WTC11 (cell line): ENCODE measurements at regions not wholly inside any gene's neighbourhood (a gene's known extent, or its start where the extent isn't known, plus 50 kb on each side); places are given as distances from the start of the nearest gene placed in this dataset.

Experiments used
- ATAC-seq: fragments of 200-7000 bp; cut with Tn5 transposase; 2 replicates; pipeline ENCODE4 v1.10.0; 2021; ENCODE audit warnings: mild to moderate bottlenecking, moderate library complexity
- CTCF ChIA-PET: fragments of 300-600 bp; sonication (Branson Sonifier 250); formaldehyde crosslinking; loops from one replicate; lab custom pipeline; 2021; ENCODE audit warnings: antibody characterized with exemption; lab: Charles Lee
- POLR2A ChIA-PET: fragments of 350-600 bp; sonication (Branson Sonifier 250); formaldehyde crosslinking; loops from one replicate; lab custom pipeline; 2021; ENCODE audit warnings: antibody characterized with exemption; lab: Charles Lee
- DNase-seq: peaks from one replicate; pipeline ENCODE4 v3.0.0; 2021; ENCODE audit warnings: low spot score
- H3K27ac Mint-ChIP-seq: 2 replicates; pipeline ENCODE4 v1.8.0; 2021; ENCODE audit warnings: mixed read lengths
- H3K27me3 Mint-ChIP-seq: 2 replicates; pipeline ENCODE4 v1.8.0; 2021; ENCODE audit warnings: low read depth, mild to moderate bottlenecking, moderate library complexity, mixed read lengths
- H3K36me3 Mint-ChIP-seq: 2 replicates; pipeline ENCODE4 v1.8.0; 2021; ENCODE audit warnings: mixed read lengths
- H3K4me1 Mint-ChIP-seq: 2 replicates; pipeline ENCODE4 v1.8.0; 2022; ENCODE audit warnings: mixed read lengths
- H3K4me3 Mint-ChIP-seq: 2 replicates; pipeline ENCODE4 v1.8.0; 2021; ENCODE audit warnings: mild to moderate bottlenecking, moderate library complexity, mixed read lengths
- H3K9me3 Mint-ChIP-seq: 2 replicates; pipeline ENCODE4 v1.8.0; 2021; ENCODE audit warnings: mixed read lengths
- CREM ChIP-seq: sonication (generic); formaldehyde crosslinking; IDR thresholded peaks from 2 replicates; pipeline ENCODE4 v1.8.1; 2022; ENCODE audit warnings: mild to moderate bottlenecking, missing genetic modification reagents, moderate library complexity
- E2F4 ChIP-seq: sonication (generic); formaldehyde crosslinking; IDR thresholded peaks from 2 replicates; pipeline ENCODE4 v1.8.1; 2022; ENCODE audit warnings: low read depth, mild to moderate bottlenecking, moderate library complexity, missing genetic modification reagents, borderline replicate concordance
- EMX1 ChIP-seq: fragments of 250-450 bp; sonication (Bioruptor Pico); IDR thresholded peaks from 2 replicates; pipeline ENCODE4 v1.8.0; 2021; ENCODE audit warnings: mild to moderate bottlenecking
- FOXK1 ChIP-seq: sonication (generic); formaldehyde crosslinking; IDR thresholded peaks from 2 replicates; pipeline ENCODE4 v1.8.0; 2022; ENCODE audit warnings: mild to moderate bottlenecking, moderate library complexity, missing genetic modification reagents
- GRHL2 ChIP-seq: fragments of 250-450 bp; sonication (Bioruptor Pico); IDR thresholded peaks from 2 replicates; pipeline ENCODE4 v1.8.0; 2022; ENCODE audit warnings: mild to moderate bottlenecking, moderate library complexity; ENCODE audit not compliant: insufficient replicate concordance, severe bottlenecking
- IRF2 ChIP-seq: sonication (generic); formaldehyde crosslinking; IDR thresholded peaks from 2 replicates; pipeline ENCODE4 v1.8.0; 2022; ENCODE audit warnings: low read depth, missing genetic modification reagents, borderline replicate concordance
- NR1H2 ChIP-seq: sonication (generic); formaldehyde crosslinking; IDR thresholded peaks from 2 replicates; pipeline ENCODE4 v1.9.0; 2021; ENCODE audit warnings: mild to moderate bottlenecking, moderate library complexity, missing genetic modification reagents
- PRDM15 ChIP-seq: sonication (generic); formaldehyde crosslinking; IDR thresholded peaks from 2 replicates; pipeline ENCODE4 v1.8.0; 2022; ENCODE audit warnings: missing genetic modification reagents
- ZNF121 ChIP-seq: sonication (generic); formaldehyde crosslinking; IDR thresholded peaks from 2 replicates; pipeline ENCODE4 v1.8.0; 2023; ENCODE audit warnings: missing genetic modification reagents
- ZNF219 ChIP-seq: sonication (generic); formaldehyde crosslinking; IDR thresholded peaks from 2 replicates; pipeline ENCODE4 v1.8.0; 2023; ENCODE audit warnings: missing genetic modification reagents, mild to moderate bottlenecking, borderline replicate concordance
- ZNF232 ChIP-seq: sonication (generic); formaldehyde crosslinking; IDR thresholded peaks from 2 replicates; pipeline ENCODE4 v1.8.0; 2022; ENCODE audit warnings: mild to moderate bottlenecking, missing genetic modification reagents
- ZNF396 ChIP-seq: fragments of 250-450 bp; sonication (Bioruptor Pico); IDR thresholded peaks from 2 replicates; pipeline ENCODE4 v1.8.0; 2021; ENCODE audit warnings: mild to moderate bottlenecking, moderate library complexity, borderline replicate concordance
- TF ChIP-seq, protein P1 (sequence below): fragments of 250-450 bp; sonication (Bioruptor Pico); IDR thresholded peaks from 2 replicates; pipeline ENCODE4 v1.9.0; 2021; ENCODE audit warnings: moderate library complexity, mild to moderate bottlenecking, inconsistent platforms, borderline replicate concordance
- TF ChIP-seq, protein P2 (sequence below): sonication (generic); formaldehyde crosslinking; IDR thresholded peaks from 2 replicates; pipeline ENCODE4 v1.8.1; 2022; ENCODE audit warnings: missing genetic modification reagents, borderline replicate concordance
- TF ChIP-seq, protein P3 (sequence below): sonication (generic); formaldehyde crosslinking; IDR thresholded peaks from 2 replicates; pipeline ENCODE4 v1.8.0; 2022; ENCODE audit warnings: mild to moderate bottlenecking, missing genetic modification reagents
- TF ChIP-seq, protein P4 (sequence below): sonication (generic); formaldehyde crosslinking; IDR thresholded peaks from 2 replicates; pipeline ENCODE4 v1.8.1; 2023; ENCODE audit warnings: mild to moderate bottlenecking, missing genetic modification reagents, borderline replicate concordance
- TF ChIP-seq, protein P5 (sequence below): sonication (generic); formaldehyde crosslinking; IDR thresholded peaks from 2 replicates; pipeline ENCODE4 v1.8.0; 2022; ENCODE audit warnings: mild to moderate bottlenecking, missing genetic modification reagents
- TF ChIP-seq, protein P6 (sequence below): fragments of 250-450 bp; sonication (Bioruptor Pico); conservative IDR thresholded peaks from 2 replicates; pipeline ENCODE4 v1.9.0; 2021; ENCODE audit warnings: mild to moderate bottlenecking

DNA sequence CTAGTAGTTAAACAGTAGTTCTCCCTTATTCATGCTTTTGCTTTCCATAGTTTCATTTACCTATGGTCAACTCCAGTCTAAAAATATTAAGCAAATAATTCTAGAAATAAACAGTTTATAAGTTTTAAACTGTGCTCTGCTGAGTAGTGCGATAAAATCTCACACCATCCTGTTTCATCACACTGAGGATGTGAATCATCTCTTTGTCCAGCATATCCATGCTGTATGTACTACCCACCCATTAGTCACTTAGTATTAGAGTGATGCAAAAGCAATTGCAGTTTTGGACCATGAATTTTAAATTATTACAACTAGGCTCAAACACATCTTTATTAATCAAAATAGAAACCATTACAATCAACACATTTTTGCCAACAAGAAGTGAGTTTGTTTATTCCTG is 187.4 kb downstream of the TEX13C start:
- TF ChIP-seq, protein P1, sequence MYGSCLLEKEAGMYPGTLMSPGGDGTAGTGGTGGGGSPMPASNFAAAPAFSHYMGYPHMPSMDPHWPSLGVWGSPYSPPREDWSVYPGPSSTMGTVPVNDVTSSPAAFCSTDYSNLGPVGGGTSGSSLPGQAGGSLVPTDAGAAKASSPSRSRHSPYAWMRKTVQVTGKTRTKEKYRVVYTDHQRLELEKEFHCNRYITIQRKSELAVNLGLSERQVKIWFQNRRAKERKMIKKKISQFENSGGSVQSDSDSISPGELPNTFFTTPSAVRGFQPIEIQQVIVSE (CRISPR knock-in tag), result no peak
- no peak for TF ChIP-seq ZNF219
- TF ChIP-seq, protein P2, sequence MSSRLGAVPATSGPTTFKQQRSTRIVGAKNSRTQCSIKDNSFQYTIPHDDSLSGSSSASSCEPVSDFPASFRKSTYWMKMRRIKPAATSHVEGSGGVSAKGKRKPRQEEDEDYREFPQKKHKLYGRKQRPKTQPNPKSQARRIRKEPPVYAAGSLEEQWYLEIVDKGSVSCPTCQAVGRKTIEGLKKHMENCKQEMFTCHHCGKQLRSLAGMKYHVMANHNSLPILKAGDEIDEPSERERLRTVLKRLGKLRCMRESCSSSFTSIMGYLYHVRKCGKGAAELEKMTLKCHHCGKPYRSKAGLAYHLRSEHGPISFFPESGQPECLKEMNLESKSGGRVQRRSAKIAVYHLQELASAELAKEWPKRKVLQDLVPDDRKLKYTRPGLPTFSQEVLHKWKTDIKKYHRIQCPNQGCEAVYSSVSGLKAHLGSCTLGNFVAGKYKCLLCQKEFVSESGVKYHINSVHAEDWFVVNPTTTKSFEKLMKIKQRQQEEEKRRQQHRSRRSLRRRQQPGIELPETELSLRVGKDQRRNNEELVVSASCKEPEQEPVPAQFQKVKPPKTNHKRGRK, result no peak
- TF ChIP-seq, protein P3, sequence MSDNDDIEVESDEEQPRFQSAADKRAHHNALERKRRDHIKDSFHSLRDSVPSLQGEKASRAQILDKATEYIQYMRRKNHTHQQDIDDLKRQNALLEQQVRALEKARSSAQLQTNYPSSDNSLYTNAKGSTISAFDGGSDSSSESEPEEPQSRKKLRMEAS (CRISPR knock-in tag), result no peak
- no peak for TF ChIP-seq GRHL2 (CRISPR knock-in tag)
- TF ChIP-seq, protein P4, sequence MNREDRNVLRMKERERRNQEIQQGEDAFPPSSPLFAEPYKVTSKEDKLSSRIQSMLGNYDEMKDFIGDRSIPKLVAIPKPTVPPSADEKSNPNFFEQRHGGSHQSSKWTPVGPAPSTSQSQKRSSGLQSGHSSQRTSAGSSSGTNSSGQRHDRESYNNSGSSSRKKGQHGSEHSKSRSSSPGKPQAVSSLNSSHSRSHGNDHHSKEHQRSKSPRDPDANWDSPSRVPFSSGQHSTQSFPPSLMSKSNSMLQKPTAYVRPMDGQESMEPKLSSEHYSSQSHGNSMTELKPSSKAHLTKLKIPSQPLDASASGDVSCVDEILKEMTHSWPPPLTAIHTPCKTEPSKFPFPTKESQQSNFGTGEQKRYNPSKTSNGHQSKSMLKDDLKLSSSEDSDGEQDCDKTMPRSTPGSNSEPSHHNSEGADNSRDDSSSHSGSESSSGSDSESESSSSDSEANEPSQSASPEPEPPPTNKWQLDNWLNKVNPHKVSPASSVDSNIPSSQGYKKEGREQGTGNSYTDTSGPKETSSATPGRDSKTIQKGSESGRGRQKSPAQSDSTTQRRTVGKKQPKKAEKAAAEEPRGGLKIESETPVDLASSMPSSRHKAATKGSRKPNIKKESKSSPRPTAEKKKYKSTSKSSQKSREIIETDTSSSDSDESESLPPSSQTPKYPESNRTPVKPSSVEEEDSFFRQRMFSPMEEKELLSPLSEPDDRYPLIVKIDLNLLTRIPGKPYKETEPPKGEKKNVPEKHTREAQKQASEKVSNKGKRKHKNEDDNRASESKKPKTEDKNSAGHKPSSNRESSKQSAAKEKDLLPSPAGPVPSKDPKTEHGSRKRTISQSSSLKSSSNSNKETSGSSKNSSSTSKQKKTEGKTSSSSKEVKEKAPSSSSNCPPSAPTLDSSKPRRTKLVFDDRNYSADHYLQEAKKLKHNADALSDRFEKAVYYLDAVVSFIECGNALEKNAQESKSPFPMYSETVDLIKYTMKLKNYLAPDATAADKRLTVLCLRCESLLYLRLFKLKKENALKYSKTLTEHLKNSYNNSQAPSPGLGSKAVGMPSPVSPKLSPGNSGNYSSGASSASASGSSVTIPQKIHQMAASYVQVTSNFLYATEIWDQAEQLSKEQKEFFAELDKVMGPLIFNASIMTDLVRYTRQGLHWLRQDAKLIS, result no peak
- no peak for TF ChIP-seq ZNF396 (CRISPR knock-in tag)
- TF ChIP-seq NR1H2 (CRISPR knock-in tag), result no peak
- TF ChIP-seq, protein P5, sequence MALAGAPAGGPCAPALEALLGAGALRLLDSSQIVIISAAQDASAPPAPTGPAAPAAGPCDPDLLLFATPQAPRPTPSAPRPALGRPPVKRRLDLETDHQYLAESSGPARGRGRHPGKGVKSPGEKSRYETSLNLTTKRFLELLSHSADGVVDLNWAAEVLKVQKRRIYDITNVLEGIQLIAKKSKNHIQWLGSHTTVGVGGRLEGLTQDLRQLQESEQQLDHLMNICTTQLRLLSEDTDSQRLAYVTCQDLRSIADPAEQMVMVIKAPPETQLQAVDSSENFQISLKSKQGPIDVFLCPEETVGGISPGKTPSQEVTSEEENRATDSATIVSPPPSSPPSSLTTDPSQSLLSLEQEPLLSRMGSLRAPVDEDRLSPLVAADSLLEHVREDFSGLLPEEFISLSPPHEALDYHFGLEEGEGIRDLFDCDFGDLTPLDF (CRISPR knock-in tag), result no peak
- no peak overlapping the region for H3K4me3 Mint-ChIP-seq
- H3K27me3 Mint-ChIP-seq, result no peaks in the 10 kb centered on the region
- H3K4me1 Mint-ChIP-seq, result no peaks in the 10 kb centered on the region
- ATAC-seq, result no peak
- H3K9me3 Mint-ChIP-seq, result peaks cover 13% of the 10 kb centered on the region
- POLR2A ChIA-PET, result no interaction called here
- DNase-seq, result no peak
- no peaks in the 10 kb centered on the region for H3K36me3 Mint-ChIP-seq
- CTCF ChIA-PET, result no interaction called here
- H3K27ac Mint-ChIP-seq, result no peak overlapping the region

GRCh38 chrX:125520029-125520428 is 200.4 kb downstream of the TEX13C start:
- DNase-seq (no peak), ATAC-seq (no peak)
- ChIA-PET POLR2A (no interaction called here), CTCF (no interaction called here)
- Mint-ChIP-seq H3K4me1 (peaks cover 18% of the 10 kb centered on the region), H3K27me3 (no peaks in the 10 kb centered on the region), H3K9me3 (no peaks in the 10 kb centered on the region), H3K27ac (no peak overlapping the region), H3K36me3 (no peaks in the 10 kb centered on the region), H3K4me3 (no peak overlapping the region)
- TF ChIP-seq E2F4 (CRISPR knock-in tag) (no peak), FOXK1 (CRISPR knock-in tag) (no peak)

DNA sequence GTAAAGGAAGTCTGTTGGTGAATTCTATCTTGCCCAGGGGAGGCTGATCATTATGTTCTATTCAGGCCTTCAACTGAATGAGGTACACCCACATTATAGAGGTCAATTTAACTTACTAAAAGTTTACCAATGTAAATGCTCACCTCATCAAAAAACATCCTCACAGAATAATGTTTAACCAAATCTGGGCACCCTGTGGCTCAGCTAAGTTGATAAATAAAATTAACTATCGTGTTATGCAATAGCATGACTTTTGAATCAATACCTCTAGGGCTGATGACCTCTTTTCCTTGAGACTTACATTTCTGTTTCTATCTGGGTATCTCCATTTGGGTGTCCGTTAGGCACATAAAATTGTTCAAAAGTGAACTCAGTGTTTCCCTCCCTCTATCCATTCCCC is 203.1 kb downstream of the TEX13C start:
- H3K27me3 Mint-ChIP-seq, result no peaks in the 10 kb centered on the region
- ChIA-PET POLR2A (no interaction called here), CTCF (no interaction called here)
- DNase-seq (no peak), ATAC-seq (no peak)
- H3K36me3 Mint-ChIP-seq, result no peaks in the 10 kb centered on the region; the same call in 1 of the 2 replicates
- peaks cover 11% of the 10 kb centered on the region for H3K9me3 Mint-ChIP-seq
- peaks cover 18% of the 10 kb centered on the region for H3K4me1 Mint-ChIP-seq
- no peak overlapping the region for H3K4me3 Mint-ChIP-seq
- no peak overlapping the region for H3K27ac Mint-ChIP-seq
- TF ChIP-seq PRDM15 (CRISPR knock-in tag) (no peak), CREM (CRISPR knock-in tag) (no peak), ZNF396 (CRISPR knock-in tag) (no peak), IRF2 (CRISPR knock-in tag) (no peak), EMX1 (no peak), ZNF232 (no peak), ZNF121 (CRISPR knock-in tag) (no peak)
- TF ChIP-seq, protein P6, sequence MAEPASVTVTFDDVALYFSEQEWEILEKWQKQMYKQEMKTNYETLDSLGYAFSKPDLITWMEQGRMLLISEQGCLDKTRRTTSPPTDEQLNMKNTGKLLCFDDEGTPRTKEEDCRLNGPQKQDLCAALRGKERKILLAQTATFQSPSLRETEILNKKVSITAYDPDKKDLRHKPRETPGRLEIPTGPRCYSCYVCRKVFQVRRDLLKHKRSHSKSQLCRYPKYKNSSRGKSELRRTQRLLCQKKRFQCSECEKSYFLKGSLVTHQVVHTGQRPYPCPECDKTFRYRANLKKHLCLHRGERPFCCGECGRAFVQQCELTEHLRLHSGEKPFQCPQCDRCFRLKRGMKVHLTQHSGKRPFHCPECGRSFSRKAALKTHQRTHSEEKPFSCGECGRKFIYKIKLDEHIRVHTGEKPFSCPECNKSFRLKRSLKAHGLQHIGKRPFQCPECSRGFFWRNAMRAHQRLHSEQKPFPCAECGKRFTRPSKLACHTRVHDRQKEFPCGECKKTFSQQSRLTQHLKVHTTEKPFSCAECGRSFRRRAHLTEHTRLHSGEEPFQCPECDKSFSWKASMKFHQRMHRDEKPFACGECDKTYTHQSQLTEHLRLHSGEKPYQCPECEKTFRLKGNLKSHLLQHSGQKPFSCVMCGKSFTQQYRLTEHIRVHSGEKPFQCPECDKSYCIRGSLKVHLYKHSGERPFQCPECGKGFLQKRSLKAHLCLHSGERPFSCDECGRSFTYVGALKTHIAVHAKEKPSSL, result no peak
